HG02973 (cell line): ENCODE measurements at regions not wholly inside any gene's neighbourhood (a gene's known extent, or its start where the extent isn't known, plus 50 kb on each side); places are given as distances from the start of the nearest gene placed in this dataset.
"Not testable (repeated sequence)": the region's sequence is repeated elsewhere in the genome, so short reads cannot be mapped to it uniquely, and the experiment has no call there.

ENCODE experiments used
- ATAC-seq: cut with Tn5 transposase; IDR thresholded peaks from one replicate; pipeline ENCODE4 v1.9.1; 2021; ENCODE audit warnings: moderate library complexity; ENCODE audit not compliant: unreplicated experiment

- no peak for ATAC-seq
Observed at GRCh38 chr6:125587666-125588632, 161.5 kb upstream of the HEY2 start.

GRCh38 chr6:125591796-125592195, 157.6 kb upstream of the HEY2 start:
- not testable (repeated sequence) for ATAC-seq

GRCh38 chr6:125593746-125594145, 155.7 kb upstream of the HEY2 start:
- no peak for ATAC-seq

- ATAC-seq, result no peak
Observed at GRCh38 chr6:125596020-125596419, 153.4 kb upstream of the HEY2 start.

GRCh38 chr6:125597411-125598253, 151.8 kb upstream of the HEY2 start:
- no peak for ATAC-seq

GRCh38 chr6:125598422-125598821, 151.0 kb upstream of the HEY2 start:
- no peak for ATAC-seq

- no peak for ATAC-seq
Observed at GRCh38 chr6:125604257-125604656, 145.2 kb upstream of the HEY2 start.

- no peak for ATAC-seq
Observed at GRCh38 chr6:125611573-125612344, 137.7 kb upstream of the HEY2 start.

GRCh38 chr6:125612345-125612846, 137.0 kb upstream of the HEY2 start:
- ATAC-seq, result no peak

GRCh38 chr6:125618629-125619028, 130.8 kb upstream of the HEY2 start:
- ATAC-seq, result no peak

GRCh38 chr6:125623085-125623484, 126.3 kb upstream of the HEY2 start:
- no peak for ATAC-seq

GRCh38 chr6:125631165-125631564, 118.3 kb upstream of the HEY2 start:
- no peak for ATAC-seq

GRCh38 chr6:125636011-125636410, 113.4 kb upstream of the HEY2 start:
- ATAC-seq, result not testable (repeated sequence)

- ATAC-seq, result no peak
Observed at GRCh38 chr6:125636671-125637070, 112.8 kb upstream of the HEY2 start.

- ATAC-seq, result peak; percentile 61
Observed at GRCh38 chr6:125637207-125637606, 112.2 kb upstream of the HEY2 start.

GRCh38 chr6:125639466-125640020, 109.9 kb upstream of the HEY2 start:
- no peak for ATAC-seq

GRCh38 chr6:125640441-125641150, 108.8 kb upstream of the HEY2 start:
- ATAC-seq, result no peak

- not testable (repeated sequence) for ATAC-seq
Observed at GRCh38 chr6:125643967-125644661, 105.3 kb upstream of the HEY2 start.

GRCh38 chr6:125647391-125647790, 102.0 kb upstream of the HEY2 start:
- ATAC-seq, result no peak
